ENCODE measurements at regions not wholly inside any gene's neighbourhood (a gene's known extent, or its start where the extent isn't known, plus 50 kb on each side); places are given as distances from the start of the nearest gene placed in this dataset.

DNA sequence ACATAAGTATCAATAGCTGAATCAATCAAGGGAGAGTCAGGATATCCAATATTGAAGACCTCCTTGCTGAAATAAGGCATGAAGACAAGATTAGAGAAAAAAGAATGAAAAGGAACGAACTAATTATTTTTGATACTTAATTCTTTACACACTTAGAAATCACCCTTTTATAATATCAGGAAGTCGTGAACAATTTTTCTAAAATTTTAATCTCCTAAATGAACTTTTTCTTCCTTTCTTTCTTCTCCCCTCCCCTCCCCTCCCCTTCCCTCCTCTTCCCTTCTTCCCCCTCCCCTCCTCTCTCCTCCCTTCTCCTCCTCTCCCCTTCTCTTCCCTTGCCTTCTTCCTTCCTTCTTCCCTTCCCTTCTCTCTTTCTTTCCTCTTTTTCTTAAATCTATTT lies 872.1 kb upstream of the PCDH10 start:
- no peak overlapping the region for H3K4me3 ChIP-seq (ENCODE audit: control insufficient read depth in 2 of 3, extremely low read depth in 1 of 3, insufficient read depth in 2 of 3, low read depth in 1 of 3, low read length in 3 of 3)
- H3K9me1 ChIP-seq (ENCODE audit: control insufficient read depth, extremely low read depth, insufficient read depth, low read length), result no peaks in the 10 kb centered on the region
- FAIRE-seq (no peak), DNase-seq (ENCODE audit: low read depth, low spot score) (no peak)
- no peak overlapping the region for H3K9ac ChIP-seq (ENCODE audit: control insufficient read depth, extremely low read depth, insufficient read depth, low read length)
- no peak overlapping the region for H3K4me2 ChIP-seq (ENCODE audit: control insufficient read depth, extremely low read depth, insufficient read depth, low read depth, low read length)
- no peak for TF ChIP-seq EZH2 (IDR thresholded peaks at IDR 0.05; ENCODE audit: low read length)
- TF ChIP-seq, protein P1, sequence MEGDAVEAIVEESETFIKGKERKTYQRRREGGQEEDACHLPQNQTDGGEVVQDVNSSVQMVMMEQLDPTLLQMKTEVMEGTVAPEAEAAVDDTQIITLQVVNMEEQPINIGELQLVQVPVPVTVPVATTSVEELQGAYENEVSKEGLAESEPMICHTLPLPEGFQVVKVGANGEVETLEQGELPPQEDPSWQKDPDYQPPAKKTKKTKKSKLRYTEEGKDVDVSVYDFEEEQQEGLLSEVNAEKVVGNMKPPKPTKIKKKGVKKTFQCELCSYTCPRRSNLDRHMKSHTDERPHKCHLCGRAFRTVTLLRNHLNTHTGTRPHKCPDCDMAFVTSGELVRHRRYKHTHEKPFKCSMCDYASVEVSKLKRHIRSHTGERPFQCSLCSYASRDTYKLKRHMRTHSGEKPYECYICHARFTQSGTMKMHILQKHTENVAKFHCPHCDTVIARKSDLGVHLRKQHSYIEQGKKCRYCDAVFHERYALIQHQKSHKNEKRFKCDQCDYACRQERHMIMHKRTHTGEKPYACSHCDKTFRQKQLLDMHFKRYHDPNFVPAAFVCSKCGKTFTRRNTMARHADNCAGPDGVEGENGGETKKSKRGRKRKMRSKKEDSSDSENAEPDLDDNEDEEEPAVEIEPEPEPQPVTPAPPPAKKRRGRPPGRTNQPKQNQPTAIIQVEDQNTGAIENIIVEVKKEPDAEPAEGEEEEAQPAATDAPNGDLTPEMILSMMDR (optimal IDR thresholded peaks at IDR 0.05 in 1 of 3, IDR thresholded peaks at IDR 0.05 in 1 of 3, conservative IDR thresholded peaks at IDR 0.05 in 1 of 3; ENCODE audit: extremely low read depth in 1 of 3, insufficient read depth in 2 of 3, low read length in 3 of 3), result no peak
- no peaks in the 10 kb centered on the region for H3K27me3 ChIP-seq (ENCODE audit: control insufficient read depth, extremely low read depth, insufficient read depth, low read length)
- H2AFZ ChIP-seq (ENCODE audit: control insufficient read depth, low read length), result no peak overlapping the region
- H4K20me1 ChIP-seq (ENCODE audit: control insufficient read depth, extremely low read depth, insufficient read depth, low read length), result no peaks in the 10 kb centered on the region
- no peaks in the 10 kb centered on the region for H3K4me1 ChIP-seq (ENCODE audit: control insufficient read depth, extremely low read depth, insufficient read depth, low read length)
- H3K9me3 ChIP-seq (ENCODE audit: control insufficient read depth, low read depth, low read length), result no peaks in the 10 kb centered on the region
- dilution Hi-C loops (cut with MboI; ENCODE audit: extremely low pct_ligation_motif_present, low sequenced_read_pairs), result no loop called here
- no peaks in the 10 kb centered on the region for H3K79me2 ChIP-seq (ENCODE audit: control insufficient read depth, insufficient read depth, low read length)
- H3K27ac ChIP-seq (ENCODE audit: control insufficient read depth, insufficient read depth, low read length), result no peak overlapping the region
- H3K36me3 ChIP-seq (ENCODE audit: control insufficient read depth in 2 of 2, extremely low read depth in 1 of 2, insufficient read depth in 2 of 2, low read length in 2 of 2), result no peaks in the 10 kb centered on the region

GRCh38 chr4:132281733-132282132 lies 867.4 kb upstream of the PCDH10 start:
- H3K4me3 ChIP-seq (ENCODE audit: control insufficient read depth in 2 of 3, extremely low read depth in 1 of 3, insufficient read depth in 2 of 3, low read depth in 1 of 3, low read length in 3 of 3), result no peak overlapping the region
- H3K4me2 ChIP-seq (ENCODE audit: control insufficient read depth, extremely low read depth, insufficient read depth, low read depth, low read length), result no peak overlapping the region
- H4K20me1 ChIP-seq (ENCODE audit: control insufficient read depth, extremely low read depth, insufficient read depth, low read length), result no peaks in the 10 kb centered on the region
- H2AFZ ChIP-seq (ENCODE audit: control insufficient read depth, low read length), result no peak overlapping the region
- no peak for DNase-seq (ENCODE audit: low read depth, low spot score)
- H3K9me1 ChIP-seq (ENCODE audit: control insufficient read depth, extremely low read depth, insufficient read depth, low read length), result no peaks in the 10 kb centered on the region
- H3K4me1 ChIP-seq (ENCODE audit: control insufficient read depth, extremely low read depth, insufficient read depth, low read length), result no peaks in the 10 kb centered on the region
- no peaks in the 10 kb centered on the region for H3K9me3 ChIP-seq (ENCODE audit: control insufficient read depth, low read depth, low read length)
- no peak overlapping the region for H3K9ac ChIP-seq (ENCODE audit: control insufficient read depth, extremely low read depth, insufficient read depth, low read length)
- H3K27ac ChIP-seq (ENCODE audit: control insufficient read depth, insufficient read depth, low read length), result no peak overlapping the region
- no peaks in the 10 kb centered on the region for H3K79me2 ChIP-seq (ENCODE audit: control insufficient read depth, insufficient read depth, low read length)
- H3K27me3 ChIP-seq (ENCODE audit: control insufficient read depth, extremely low read depth, insufficient read depth, low read length), result no peaks in the 10 kb centered on the region
- dilution Hi-C loops (cut with MboI; ENCODE audit: extremely low pct_ligation_motif_present, low sequenced_read_pairs), result no loop called here
- no peaks in the 10 kb centered on the region for H3K36me3 ChIP-seq (ENCODE audit: control insufficient read depth in 2 of 2, extremely low read depth in 1 of 2, insufficient read depth in 2 of 2, low read length in 2 of 2)
- no peak for FAIRE-seq
- TF ChIP-seq, protein P1 (optimal IDR thresholded peaks at IDR 0.05 in 1 of 3, IDR thresholded peaks at IDR 0.05 in 1 of 3, conservative IDR thresholded peaks at IDR 0.05 in 1 of 3; ENCODE audit: extremely low read depth in 1 of 3, insufficient read depth in 2 of 3, low read length in 3 of 3), result no peak
